Tibial nerve (tissue), 4 donors: ENCODE measurements at regions not wholly inside any gene's neighbourhood (a gene's known extent, or its start where the extent isn't known, plus 50 kb on each side); places are given as distances from the start of the nearest gene placed in this dataset.
A peak's percentile ranks its signal among the peaks of the same experiment; 100 is the strongest.

Source experiments
- DNase-seq, 2 donors: peaks; one replicate each; pipeline ENCODE4 v3.0.0-alpha.2; 2019; ENCODE audit warnings: low spot score in 2 of 2
- H3K27ac ChIP-seq, 4 donors: fragments of 200-600 bp; sonication (generic) in 3 of 4; one replicate each; pipeline ENCODE4 v1.5.1; 2017 to 2019; ENCODE audit warnings: mild to moderate bottlenecking in 1 of 4
- H3K27me3 ChIP-seq, 2 donors: fragments of 200-600 bp; sonication (generic) in 1 of 2; one replicate each; pipeline versions ENCODE4 v1.5.1 to v1.6.0; 2017 to 2019
- H3K36me3 ChIP-seq, 3 donors: fragments of 200-600 bp; sonication (generic); one replicate each; pipeline ENCODE4 v1.5.1; 2018 to 2019
- H3K4me1 ChIP-seq, 4 donors: fragments of 200-600 bp; sonication (generic) in 3 of 4; one replicate each; pipeline ENCODE4 v1.5.1; 2017 to 2019
- H3K4me3 ChIP-seq, 4 donors: fragments of 200-600 bp; sonication (generic) in 3 of 4; one replicate each; pipeline ENCODE4 v1.5.1; 2017 to 2019; ENCODE audit warnings: mild to moderate bottlenecking in 1 of 4, moderate library complexity in 1 of 4
- H3K9me3 ChIP-seq, 4 donors: fragments of 200-600 bp; sonication (generic) in 3 of 4; one replicate each; pipeline ENCODE4 v1.5.1; 2017 to 2019
- EP300 ChIP-seq, 2 donors: sonication (generic); formaldehyde crosslinking; IDR thresholded peaks; one replicate each; pipeline ENCODE4 v1.6.1; 2017; ENCODE audit warnings: antibody characterized with exemption in 2 of 2, mild to moderate bottlenecking in 1 of 2
- POLR2A ChIP-seq, 2 donors: fragments of 450-650 bp; IDR thresholded peaks; one replicate each; pipeline ENCODE4 v1.6.1; 2017; ENCODE audit warnings: antibody characterized with exemption in 2 of 2, mild to moderate bottlenecking in 2 of 2, moderate library complexity in 2 of 2
- WGBS, 2 donors: methylation state at CpG; one replicate each; pipeline ENCODE4 v1.1.5; 2018; 5-methylcytosine and 5-hydroxymethylcytosine counted together
- TF ChIP-seq, protein P1 (sequence below), 5 experiments: fragments of 200-600 bp in 3 of 5; fragments of 450-650 bp in 2 of 5; sonication (generic) in 3 of 5; IDR thresholded peaks; one replicate each; pipeline ENCODE4 v1.5.1; 2016 to 2019; ENCODE audit warnings: antibody characterized with exemption in 5 of 5, mild to moderate bottlenecking in 3 of 5, moderate library complexity in 2 of 5

- Histone ChIP-seq H3K27ac (no peak overlapping the region), H3K9me3 (no peaks in the 10 kb centered on the region), H3K4me1 (peaks cover 0 to 40% (median 0%) of the 10 kb centered on the region in 4 donors), H3K4me3 (no peak overlapping the region), H3K27me3 (no peaks in the 10 kb centered on the region), H3K36me3 (no peaks in the 10 kb centered on the region)
- TF ChIP-seq EP300 (IDR thresholded peaks at IDR 0.05) (no peak), POLR2A (IDR thresholded peaks at IDR 0.05) (no peak)
- TF ChIP-seq, protein P1, sequence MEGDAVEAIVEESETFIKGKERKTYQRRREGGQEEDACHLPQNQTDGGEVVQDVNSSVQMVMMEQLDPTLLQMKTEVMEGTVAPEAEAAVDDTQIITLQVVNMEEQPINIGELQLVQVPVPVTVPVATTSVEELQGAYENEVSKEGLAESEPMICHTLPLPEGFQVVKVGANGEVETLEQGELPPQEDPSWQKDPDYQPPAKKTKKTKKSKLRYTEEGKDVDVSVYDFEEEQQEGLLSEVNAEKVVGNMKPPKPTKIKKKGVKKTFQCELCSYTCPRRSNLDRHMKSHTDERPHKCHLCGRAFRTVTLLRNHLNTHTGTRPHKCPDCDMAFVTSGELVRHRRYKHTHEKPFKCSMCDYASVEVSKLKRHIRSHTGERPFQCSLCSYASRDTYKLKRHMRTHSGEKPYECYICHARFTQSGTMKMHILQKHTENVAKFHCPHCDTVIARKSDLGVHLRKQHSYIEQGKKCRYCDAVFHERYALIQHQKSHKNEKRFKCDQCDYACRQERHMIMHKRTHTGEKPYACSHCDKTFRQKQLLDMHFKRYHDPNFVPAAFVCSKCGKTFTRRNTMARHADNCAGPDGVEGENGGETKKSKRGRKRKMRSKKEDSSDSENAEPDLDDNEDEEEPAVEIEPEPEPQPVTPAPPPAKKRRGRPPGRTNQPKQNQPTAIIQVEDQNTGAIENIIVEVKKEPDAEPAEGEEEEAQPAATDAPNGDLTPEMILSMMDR (IDR thresholded peaks at IDR 0.05) = peak; percentile 27 to 76 (median 40)
- WGBS, 2 donors = 57 to 61% methylated on average over 5 to 6 of the region's 6 CpGs
- peak; percentile 50 to 72 for DNase-seq
Observed at GRCh38 chr7:64098-64915, 128.1 kb upstream of the FAM20C start.

DNA sequence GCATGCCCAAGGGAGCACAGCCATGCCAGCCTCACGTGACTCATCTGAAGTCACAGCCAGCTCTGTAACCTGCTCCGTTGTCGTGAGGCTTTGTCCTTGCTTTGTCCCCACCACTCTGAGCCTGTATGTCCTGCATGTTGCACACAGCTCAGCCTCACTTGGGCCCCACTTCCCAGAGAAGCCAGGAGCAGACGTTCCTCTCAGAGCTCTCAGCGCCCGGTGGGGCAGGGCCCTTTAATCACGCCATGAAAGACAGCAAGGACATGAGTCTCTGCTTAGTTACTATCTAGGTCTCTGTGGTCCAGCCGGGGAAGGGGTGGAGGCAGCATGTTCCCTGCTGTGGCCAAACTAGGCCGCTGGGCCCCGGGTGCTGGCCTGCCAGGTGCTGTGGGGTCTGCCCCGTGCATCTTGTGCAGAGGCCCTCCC lies 127.4 kb upstream of the FAM20C start:
- WGBS, 2 donors = 81 to 85% methylated on average over 7 to 11 of the region's 11 CpGs
- Histone ChIP-seq H3K9me3 (no peaks in the 10 kb centered on the region), H3K27ac (no peak overlapping the region), H3K4me3 (no peak overlapping the region), H3K27me3 (no peaks in the 10 kb centered on the region), H3K36me3 (no peaks in the 10 kb centered on the region), H3K4me1 (peaks cover 0 to 40% (median 0%) of the 10 kb centered on the region in 4 donors)
- no peak for DNase-seq
- TF ChIP-seq, protein P1 (IDR thresholded peaks at IDR 0.05) = no peak
- no peak for TF ChIP-seq POLR2A (IDR thresholded peaks at IDR 0.05)
- TF ChIP-seq EP300 (IDR thresholded peaks at IDR 0.05) = no peak

DNA sequence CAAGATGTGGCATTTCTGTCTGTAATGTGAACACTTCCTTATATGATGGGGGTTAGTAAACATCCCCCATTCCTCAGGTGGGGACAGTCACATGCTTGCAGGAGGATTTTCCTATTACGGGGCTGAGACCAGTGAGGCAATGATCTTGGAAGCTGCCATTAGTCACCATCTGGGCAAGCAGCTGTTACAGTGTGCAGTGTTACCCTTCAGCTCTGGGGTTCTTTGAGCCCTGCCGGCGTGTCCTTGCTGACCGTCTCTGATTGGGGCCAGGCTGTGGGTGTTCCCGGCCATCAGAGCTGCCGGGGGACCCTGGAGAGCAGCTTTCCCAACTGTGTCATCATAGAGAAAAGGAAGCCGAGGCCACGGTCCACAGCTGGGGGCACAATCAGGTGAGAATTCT lies 126.8 kb upstream of the FAM20C start:
- Histone ChIP-seq H3K36me3 (no peaks in the 10 kb centered on the region), H3K4me1 (peaks cover 0 to 40% (median 0%) of the 10 kb centered on the region in 4 donors), H3K27me3 (no peaks in the 10 kb centered on the region), H3K27ac (no peak overlapping the region), H3K9me3 (no peaks in the 10 kb centered on the region), H3K4me3 (no peak overlapping the region)
- WGBS, 2 donors = 83 to 84% methylated on average over 8 of the region's 8 CpGs
- TF ChIP-seq, protein P1 (IDR thresholded peaks at IDR 0.05) = no peak
- TF ChIP-seq EP300 (IDR thresholded peaks at IDR 0.05) (no peak), POLR2A (IDR thresholded peaks at IDR 0.05) (no peak)
- DNase-seq = no peak

DNA sequence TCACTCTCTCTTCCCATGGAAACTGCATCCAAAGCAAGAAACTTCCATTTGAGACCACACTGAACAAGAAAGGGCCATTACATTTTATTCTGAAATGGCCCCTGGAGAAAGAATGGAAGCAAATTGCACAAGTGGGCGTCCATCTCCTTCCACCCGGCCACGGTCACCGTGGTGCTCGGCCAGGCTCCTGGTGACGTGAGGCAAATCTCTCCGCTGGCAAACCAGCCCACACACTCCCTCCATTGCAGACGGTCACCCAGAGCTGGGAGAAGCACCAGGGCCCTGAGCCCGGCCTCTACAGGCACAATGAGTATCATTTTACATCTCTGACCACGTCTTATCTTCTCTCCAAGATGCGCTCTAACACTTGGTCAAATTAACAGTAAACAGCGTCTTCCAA lies 126.1 kb upstream of the FAM20C start:
- H3K4me1 ChIP-seq = peaks cover 0 to 40% (median 0%) of the 10 kb centered on the region in 4 donors
- 80 to 88% methylated on average over 12 of the region's 12 CpGs for WGBS, 2 donors
- no peak for DNase-seq
- H3K4me3 ChIP-seq = no peak overlapping the region
- no peaks in the 10 kb centered on the region for H3K27me3 ChIP-seq
- H3K27ac ChIP-seq = no peak overlapping the region
- no peaks in the 10 kb centered on the region for H3K36me3 ChIP-seq
- no peaks in the 10 kb centered on the region for H3K9me3 ChIP-seq
- TF ChIP-seq POLR2A (IDR thresholded peaks at IDR 0.05) (no peak), EP300 (IDR thresholded peaks at IDR 0.05) (no peak)
- TF ChIP-seq, protein P1 (IDR thresholded peaks at IDR 0.05) = no peak

DNA sequence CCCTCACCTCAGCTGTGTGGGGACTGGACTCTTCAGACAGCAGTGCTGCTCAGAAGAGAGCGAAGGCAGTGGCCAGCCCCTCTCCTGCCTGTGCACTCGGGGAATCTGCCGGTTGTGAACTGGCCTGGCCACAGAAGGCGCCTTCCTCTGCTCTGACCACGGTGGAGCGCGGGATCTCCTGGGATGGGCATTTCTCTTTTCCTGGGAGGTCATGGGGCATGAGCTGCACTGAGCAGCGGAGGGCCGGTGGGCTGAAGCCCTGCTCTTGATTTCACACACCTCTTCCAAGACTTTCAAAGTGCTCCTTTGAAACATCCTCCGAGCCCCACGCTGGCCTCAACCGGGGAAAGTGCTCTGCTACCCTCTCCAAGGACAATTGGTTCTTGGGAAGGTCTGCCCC lies 125.6 kb upstream of the FAM20C start:
- no peak overlapping the region for H3K4me3 ChIP-seq
- 91 to 92% methylated on average over 12 of the region's 12 CpGs for WGBS, 2 donors
- DNase-seq = no peak
- no peaks in the 10 kb centered on the region for H3K27me3 ChIP-seq
- no peak overlapping the region for H3K27ac ChIP-seq
- H3K9me3 ChIP-seq = no peaks in the 10 kb centered on the region
- peaks cover 0 to 39% (median 0%) of the 10 kb centered on the region in 4 donors for H3K4me1 ChIP-seq
- H3K36me3 ChIP-seq = no peaks in the 10 kb centered on the region
- TF ChIP-seq EP300 (IDR thresholded peaks at IDR 0.05) = no peak
- TF ChIP-seq, protein P1 (IDR thresholded peaks at IDR 0.05) = no peak
- no peak for TF ChIP-seq POLR2A (IDR thresholded peaks at IDR 0.05)
